H9 (cell line): ENCODE measurements at regions not wholly inside any gene's neighbourhood (a gene's known extent, or its start where the extent isn't known, plus 50 kb on each side); places are given as distances from the start of the nearest gene placed in this dataset.

ENCODE experiments used
- DNase-seq: peaks from one replicate; pipeline ENCODE4 v3.0.0-alpha.2; 2017
- H2AFZ ChIP-seq: one replicate; pipeline ENCODE4 v1.6.1; 2013; ENCODE audit warnings: mild to moderate bottlenecking, low read length, control low read depth, moderate library complexity
- H2AK5ac ChIP-seq: 2 replicates; pipeline ENCODE4 v1.6.1; 2013; ENCODE audit warnings: low read length, control low read depth, mixed read lengths; ENCODE audit not compliant: insufficient read length
- H2BK120ac ChIP-seq: one replicate; pipeline ENCODE4 v1.6.1; 2013; ENCODE audit warnings: low read depth, mild to moderate bottlenecking, low read length, control low read depth, inconsistent platforms; ENCODE audit not compliant: poor library complexity, severe bottlenecking
- H2BK12ac ChIP-seq: 2 replicates; pipeline ENCODE4 v1.6.1; 2013; ENCODE audit warnings: low read length, control low read depth, mixed read lengths, low read depth; ENCODE audit not compliant: insufficient read length
- H2BK15ac ChIP-seq: 2 replicates; pipeline ENCODE4 v1.6.1; 2013; ENCODE audit warnings: low read depth, low read length, control low read depth
- H2BK20ac ChIP-seq: one replicate; pipeline ENCODE4 v1.6.1; 2013; ENCODE audit warnings: low read depth, mild to moderate bottlenecking, low read length, control low read depth, inconsistent platforms; ENCODE audit not compliant: poor library complexity, severe bottlenecking
- H2BK5ac ChIP-seq: 2 replicates; pipeline ENCODE4 v1.6.1; 2013; ENCODE audit warnings: low read length, control low read depth, mixed read lengths; ENCODE audit not compliant: insufficient read length
- H3K14ac ChIP-seq: 2 replicates; pipeline ENCODE4 v1.6.1; 2013; ENCODE audit warnings: low read length, control low read depth; ENCODE audit not compliant: insufficient read depth
- H3K18ac ChIP-seq: 2 replicates; pipeline ENCODE4 v1.6.1; 2013; ENCODE audit warnings: low read depth, mild to moderate bottlenecking, mixed read lengths, low read length, control low read depth; ENCODE audit not compliant: insufficient read length
- H3K23ac ChIP-seq: 2 replicates; pipeline ENCODE4 v1.6.1; 2013; ENCODE audit warnings: low read length, control low read depth, mixed read lengths, low read depth; ENCODE audit not compliant: insufficient read length
- H3K23me2 ChIP-seq: 2 replicates; pipeline ENCODE4 v1.6.1; 2013; ENCODE audit warnings: low read depth, mild to moderate bottlenecking, mixed read lengths, low read length, control low read depth; ENCODE audit not compliant: insufficient read length, poor library complexity, severe bottlenecking
- H3K27ac ChIP-seq: 2 replicates; pipeline ENCODE4 v1.5.1; 2013; ENCODE audit warnings: low read length, control low read depth, mixed read lengths, low read depth; ENCODE audit not compliant: insufficient read length
- H3K27me3 ChIP-seq: 2 replicates; pipeline ENCODE4 v1.6.1; 2013; ENCODE audit warnings: low read length, control low read depth, inconsistent platforms; ENCODE audit not compliant: insufficient read depth
- H3K4ac ChIP-seq: 2 replicates; pipeline ENCODE4 v1.6.1; 2013; ENCODE audit warnings: low read depth, mild to moderate bottlenecking, control low read depth, inconsistent platforms, low read length, moderate library complexity
- H3K4me1 ChIP-seq: 2 replicates; pipeline ENCODE4 v1.6.1; 2013; ENCODE audit warnings: low read length, control low read depth, inconsistent platforms; ENCODE audit not compliant: insufficient read depth
- H3K4me2 ChIP-seq: 2 replicates; pipeline ENCODE4 v1.6.1; 2013; ENCODE audit warnings: low read length, control low read depth, mixed read lengths; ENCODE audit not compliant: insufficient read length, insufficient read depth
- H3K56ac ChIP-seq: 2 replicates; pipeline ENCODE4 v1.6.1; 2013; ENCODE audit warnings: low read depth, mild to moderate bottlenecking, mixed read lengths, low read length, control low read depth; ENCODE audit not compliant: insufficient read length
- H3K79me1 ChIP-seq: 2 replicates; pipeline ENCODE4 v1.6.1; 2013; ENCODE audit warnings: low read depth, mild to moderate bottlenecking, moderate library complexity, low read length, control low read depth, inconsistent platforms; ENCODE audit not compliant: insufficient read depth, poor library complexity, severe bottlenecking
- H3K79me2 ChIP-seq: 2 replicates; pipeline ENCODE4 v1.6.1; 2013; ENCODE audit warnings: low read length, control low read depth, inconsistent platforms; ENCODE audit not compliant: insufficient read depth
- H3K9ac ChIP-seq: 2 replicates; pipeline ENCODE4 v1.6.1; 2013; ENCODE audit warnings: low read length, control low read depth, mixed read lengths; ENCODE audit not compliant: insufficient read length; ENCODE audit errors: extremely low read depth
- H3K9me3 ChIP-seq: one replicate; pipeline ENCODE4 v1.6.1; 2013; ENCODE audit warnings: low read depth, low read length, inconsistent platforms; ENCODE audit not compliant: control insufficient read depth
- H3T11ph ChIP-seq: one replicate; pipeline ENCODE4 v1.6.1; 2013; ENCODE audit warnings: mild to moderate bottlenecking, low read length, control low read depth, inconsistent platforms
- H4K20me1 ChIP-seq: one replicate; pipeline ENCODE4 v1.6.1; 2013; ENCODE audit not compliant: control insufficient read depth, insufficient read length, insufficient read depth
- H4K5ac ChIP-seq: 2 replicates; pipeline ENCODE4 v1.6.1; 2013; ENCODE audit warnings: low read depth, mild to moderate bottlenecking, mixed read lengths, low read length, control low read depth; ENCODE audit not compliant: insufficient read length
- H4K8ac ChIP-seq: replicated peaks from 2 replicates; pipeline ENCODE4 v1.6.1; 2013; ENCODE audit warnings: low read length, control low read depth, mixed read lengths, low read depth; ENCODE audit not compliant: insufficient read length
- H4K91ac ChIP-seq: 2 replicates; pipeline ENCODE4 v1.6.1; 2013; ENCODE audit warnings: low read depth, mild to moderate bottlenecking, moderate library complexity, mixed read lengths, low read length, control low read depth; ENCODE audit not compliant: insufficient read length
- H3K27ac Mint-ChIP-seq, 3 experiments: 2 replicates in 2 of 3; 3 replicates in 1 of 3; pipeline ENCODE4 v1.8.0; 2020 to 2021; ENCODE audit warnings: mixed read lengths in 3 of 3, mild to moderate bottlenecking in 1 of 3, moderate library complexity in 1 of 3
- H3K27me3 Mint-ChIP-seq: 2 replicates; pipeline ENCODE4 v1.8.0; 2021; ENCODE audit warnings: low read depth, mild to moderate bottlenecking, moderate library complexity, mixed read lengths
- H3K36me3 Mint-ChIP-seq, 3 experiments: 2 replicates in 2 of 3; 3 replicates in 1 of 3; pipeline ENCODE4 v1.8.0; 2020 to 2021; ENCODE audit warnings: low read depth in 3 of 3, mixed read lengths in 3 of 3; ENCODE audit not compliant: insufficient read depth in 1 of 3
- H3K4me1 Mint-ChIP-seq, 2 experiments: 2 replicates each; pipeline ENCODE4 v1.8.0; 2020; ENCODE audit warnings: mixed read lengths in 2 of 2
- H3K4me3 Mint-ChIP-seq, 2 experiments: 2 replicates in 1 of 2; 3 replicates in 1 of 2; pipeline ENCODE4 v1.8.0; 2020 to 2021; ENCODE audit warnings: mild to moderate bottlenecking in 2 of 2, mixed read lengths in 2 of 2, moderate library complexity in 1 of 2
- H3K9me3 Mint-ChIP-seq, 2 experiments: 2 replicates in 1 of 2; 3 replicates in 1 of 2; pipeline ENCODE4 v1.8.0; 2020; ENCODE audit warnings: mild to moderate bottlenecking in 2 of 2, mixed read lengths in 2 of 2, moderate library complexity in 1 of 2
- WGBS: extraction: QIAGEN DNeasy Blood & Tissue Kit; methylation state at CpG from one replicate; pipeline ENCODE4 v1.1.7; 2013; ENCODE audit warnings: missing lambda C conversion rate, low lambda C conversion rate, mixed read lengths; ENCODE audit not compliant: insufficient read length; ENCODE audit errors: extremely low coverage; 5-methylcytosine and 5-hydroxymethylcytosine counted together
- TF ChIP-seq, protein P1 (sequence below): fragments of 200-600 bp; sonication (generic); conservative IDR thresholded peaks from 3 replicates; pipeline ENCODE4 v1.8.0; 2021; ENCODE audit warnings: antibody characterized with exemption, mild to moderate bottlenecking

DNA sequence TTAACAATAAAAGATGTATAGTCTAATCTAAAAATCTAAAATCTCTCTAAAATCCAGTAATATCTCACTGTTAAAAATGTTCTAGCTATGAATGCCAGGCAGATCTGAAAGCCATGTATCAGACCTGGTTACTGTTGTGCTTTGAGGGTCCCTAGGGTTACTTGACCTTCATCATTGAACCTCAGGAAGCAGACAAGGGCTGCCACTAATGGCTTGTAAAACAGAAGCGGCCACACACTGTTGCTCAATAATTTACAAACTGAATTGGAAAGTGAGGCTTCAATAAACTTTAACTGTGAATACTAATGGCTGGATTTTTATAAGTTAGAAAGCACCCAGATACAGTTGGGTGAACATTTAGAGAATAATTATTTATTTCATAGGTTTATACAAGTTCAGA lies 198.0 kb upstream of the RPS23 start:
- H3K79me1 ChIP-seq: no peaks in the 10 kb centered on the region
- H2BK12ac ChIP-seq: no peak overlapping the region
- H3K27ac ChIP-seq: no peak overlapping the region
- H3K4me1 ChIP-seq: no peaks in the 10 kb centered on the region
- no peak overlapping the region for H3K14ac ChIP-seq
- no peak overlapping the region for H4K91ac ChIP-seq
- no peak for DNase-seq
- no peak overlapping the region for H3K56ac ChIP-seq
- no peak overlapping the region for H2BK5ac ChIP-seq
- no peak overlapping the region for H2AFZ ChIP-seq
- H2BK15ac ChIP-seq: no peak overlapping the region
- no peak overlapping the region for H3T11ph ChIP-seq
- Mint-ChIP-seq H3K4me3 (no peak overlapping the region), H3K4me1 (peaks cover 0 to 4% of the 10 kb centered on the region in 2 experiments; a peak in 2 of 4 replicates), H3K9me3 (no peaks in the 10 kb centered on the region), H3K36me3 (no peaks in the 10 kb centered on the region), H3K27me3 (no peaks in the 10 kb centered on the region), H3K27ac (no peak overlapping the region)
- no peaks in the 10 kb centered on the region for H3K9me3 ChIP-seq
- H3K23me2 ChIP-seq: no peaks in the 10 kb centered on the region
- H3K18ac ChIP-seq: no peak overlapping the region
- H3K4me2 ChIP-seq: no peak overlapping the region
- no peak overlapping the region for H4K8ac ChIP-seq
- H2AK5ac ChIP-seq: no peak overlapping the region
- H4K20me1 ChIP-seq: no peaks in the 10 kb centered on the region
- no peak overlapping the region for H3K4ac ChIP-seq
- WGBS: no CpG with 5 or more reads among the region's 1 CpG
- H2BK20ac ChIP-seq: no peak overlapping the region
- TF ChIP-seq, protein P1, sequence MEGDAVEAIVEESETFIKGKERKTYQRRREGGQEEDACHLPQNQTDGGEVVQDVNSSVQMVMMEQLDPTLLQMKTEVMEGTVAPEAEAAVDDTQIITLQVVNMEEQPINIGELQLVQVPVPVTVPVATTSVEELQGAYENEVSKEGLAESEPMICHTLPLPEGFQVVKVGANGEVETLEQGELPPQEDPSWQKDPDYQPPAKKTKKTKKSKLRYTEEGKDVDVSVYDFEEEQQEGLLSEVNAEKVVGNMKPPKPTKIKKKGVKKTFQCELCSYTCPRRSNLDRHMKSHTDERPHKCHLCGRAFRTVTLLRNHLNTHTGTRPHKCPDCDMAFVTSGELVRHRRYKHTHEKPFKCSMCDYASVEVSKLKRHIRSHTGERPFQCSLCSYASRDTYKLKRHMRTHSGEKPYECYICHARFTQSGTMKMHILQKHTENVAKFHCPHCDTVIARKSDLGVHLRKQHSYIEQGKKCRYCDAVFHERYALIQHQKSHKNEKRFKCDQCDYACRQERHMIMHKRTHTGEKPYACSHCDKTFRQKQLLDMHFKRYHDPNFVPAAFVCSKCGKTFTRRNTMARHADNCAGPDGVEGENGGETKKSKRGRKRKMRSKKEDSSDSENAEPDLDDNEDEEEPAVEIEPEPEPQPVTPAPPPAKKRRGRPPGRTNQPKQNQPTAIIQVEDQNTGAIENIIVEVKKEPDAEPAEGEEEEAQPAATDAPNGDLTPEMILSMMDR: no peak
- no peaks in the 10 kb centered on the region for H3K79me2 ChIP-seq
- no peak overlapping the region for H3K23ac ChIP-seq
- no peak overlapping the region for H2BK120ac ChIP-seq
- H3K27me3 ChIP-seq: no peaks in the 10 kb centered on the region
- no peak overlapping the region for H3K9ac ChIP-seq
- H4K5ac ChIP-seq: no peak overlapping the region
